ENCODE measurements at regions not wholly inside any gene's neighbourhood (a gene's known extent, or its start where the extent isn't known, plus 50 kb on each side); places are given as distances from the start of the nearest gene placed in this dataset.

DNA sequence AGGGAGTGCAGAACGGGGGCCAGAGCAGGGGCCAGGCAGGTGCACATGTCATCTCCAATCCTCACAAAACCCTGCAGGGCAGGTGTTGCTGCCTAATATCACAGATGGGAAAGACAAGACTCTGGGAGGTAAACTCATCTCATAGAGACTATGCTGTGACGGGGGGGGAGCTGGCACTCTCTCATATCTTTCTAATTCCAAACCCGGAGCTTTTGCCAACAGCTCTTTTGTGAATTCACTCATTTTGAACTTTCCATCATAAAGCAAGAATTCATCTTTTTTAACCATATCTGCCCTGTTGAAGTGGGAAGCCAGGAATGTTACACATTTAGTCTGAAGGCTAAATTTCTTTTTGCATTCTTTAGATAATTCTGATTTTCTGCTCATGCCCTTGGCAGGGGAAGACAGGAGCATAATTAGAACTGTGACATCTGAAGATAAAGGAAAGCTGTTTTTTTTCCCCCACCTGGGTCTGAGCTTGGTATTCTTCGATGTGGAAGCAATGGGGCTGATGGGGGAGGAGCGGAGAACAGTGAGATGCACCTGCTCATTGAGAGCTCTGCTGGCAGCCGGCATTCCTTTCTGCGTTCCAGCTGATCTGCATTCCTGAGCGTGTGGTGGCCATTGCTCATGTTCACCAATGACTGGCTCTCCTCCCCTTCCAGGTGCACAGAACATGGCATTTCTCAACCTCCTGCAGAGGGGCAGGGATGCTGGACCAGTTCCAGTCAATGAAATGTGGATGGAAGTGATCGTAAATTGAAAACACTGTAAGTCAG lies 159.2 kb downstream of the NSG2 start:
- TF ChIP-seq CTCF (IDR thresholded peaks at IDR 0.05) (no peak), POLR2AphosphoS5 (IDR thresholded peaks at IDR 0.05) (no peak)
